GM12873 (cell line): ENCODE measurements at regions not wholly inside any gene's neighbourhood (a gene's known extent, or its start where the extent isn't known, plus 50 kb on each side); places are given as distances from the start of the nearest gene placed in this dataset.

Source experiments
- CTCF ChIP-seq: IDR thresholded peaks from 2 replicates; pipeline ENCODE4 v1.5.1; 2012; ENCODE audit warnings: low read depth, mild to moderate bottlenecking, moderate library complexity, low read length, control low read depth; ENCODE audit not compliant: insufficient read depth; ENCODE audit errors: missing control alignments

GRCh38 chr15:47652844-47653243 lies 64.5 kb upstream of the SEMA6D start:
- TF ChIP-seq CTCF, result no peak

GRCh38 chr15:47661661-47662180 lies 55.6 kb upstream of the SEMA6D start:
- no peak for TF ChIP-seq CTCF

- no peak for TF ChIP-seq CTCF
These were observed 54.2 kb upstream of the SEMA6D start for GRCh38 chr15:47663101-47663500.
